ENCODE measurements at regions not wholly inside any gene's neighbourhood (a gene's known extent, or its start where the extent isn't known, plus 50 kb on each side); places are given as distances from the start of the nearest gene placed in this dataset.

DNA sequence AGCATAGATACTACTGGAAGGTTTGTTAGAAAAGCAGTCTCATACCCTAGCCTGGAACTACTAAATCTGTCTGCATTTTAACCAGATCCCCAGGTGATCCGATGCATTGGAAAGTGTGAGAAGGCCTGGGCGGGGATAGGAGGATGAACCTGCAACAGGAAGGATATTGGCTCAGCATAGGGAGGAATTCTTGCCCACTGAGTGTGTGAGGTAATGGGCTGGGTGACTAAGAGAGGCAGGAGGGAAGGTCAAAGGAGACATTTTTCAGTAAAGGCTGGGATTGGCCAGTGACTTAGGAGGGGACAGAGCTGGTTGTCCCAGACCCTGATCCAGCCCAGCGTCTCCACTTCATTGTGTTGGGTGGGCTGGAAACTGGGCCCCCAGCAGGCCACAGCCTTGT is 191.0 kb upstream of the LRFN2 start:
- Histone ChIP-seq H3K27ac (ENCODE audit: low read depth, low read length) (no peak overlapping the region), H3K4me1 (ENCODE audit: control insufficient read depth, insufficient read depth, low read length) (no peaks in the 10 kb centered on the region), H3K27me3 (ENCODE audit: control insufficient read depth, insufficient read depth, low read length, poor library complexity, severe bottlenecking) (no peaks in the 10 kb centered on the region), H3K4me3 (ENCODE audit: low read length) (no peak overlapping the region), H3K9me3 (ENCODE audit: control insufficient read depth, low read length) (no peaks in the 10 kb centered on the region), H3K9ac (ENCODE audit: extremely low read depth, low read length, poor library complexity, severe bottlenecking) (no peak overlapping the region), H3K36me3 (ENCODE audit: control insufficient read depth, insufficient read depth, low read length) (no peaks in the 10 kb centered on the region)
- no peak for DNase-seq
- Mint-ChIP-seq H3K36me3 (ENCODE audit: low read depth) (no peaks in the 10 kb centered on the region), H3K27ac (no peak overlapping the region), H3K27me3 (ENCODE audit: insufficient read depth) (peaks cover 2% of the 10 kb centered on the region), H3K4me3 (no peak overlapping the region), H3K4me1 (no peaks in the 10 kb centered on the region), H3K9me3 (no peaks in the 10 kb centered on the region)
- no peak for TF ChIP-seq CTCF (conservative IDR thresholded peaks at IDR 0.05)
- WGBS, 2 experiments (ENCODE audit: insufficient coverage in 1 of 2, insufficient read length in 1 of 2): 86 to 89% methylated on average over 3 of the region's 3 CpGs

GRCh38 chr6:40774932-40775331 is 187.8 kb upstream of the LRFN2 start:
- no peak overlapping the region for H3K27ac Mint-ChIP-seq
- 100% methylated on average over 1 of the region's 1 CpG; no CpG with 5 or more reads in 1 of the 2 experiments for WGBS, 2 experiments (ENCODE audit: insufficient coverage in 1 of 2, insufficient read length in 1 of 2)
- peaks cover 6% of the 10 kb centered on the region for H3K9me3 ChIP-seq (ENCODE audit: control insufficient read depth, low read length)

DNA sequence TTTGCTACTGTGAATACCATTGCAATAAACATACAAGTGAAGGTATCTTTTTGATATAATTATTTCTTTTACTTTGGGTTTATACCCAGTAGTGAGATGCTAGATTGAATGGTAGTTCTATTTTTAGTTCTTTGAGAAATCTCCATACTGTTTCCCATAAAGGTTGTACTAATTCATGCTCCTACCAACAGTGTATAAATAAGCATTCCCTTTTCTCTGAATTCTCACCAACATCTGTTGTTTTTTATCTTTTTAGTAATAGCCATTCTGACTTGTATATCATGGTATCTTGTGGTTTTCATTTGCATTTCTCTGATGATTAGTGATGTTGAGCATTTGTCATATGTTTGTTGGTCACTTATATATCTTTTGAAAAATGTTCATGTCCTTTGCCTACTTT is 183.6 kb upstream of the LRFN2 start:
- H3K9me3 Mint-ChIP-seq: no peaks in the 10 kb centered on the region
- peaks cover 11% of the 10 kb centered on the region for H3K27me3 Mint-ChIP-seq (ENCODE audit: insufficient read depth)
- Histone ChIP-seq H3K36me3 (ENCODE audit: control insufficient read depth, insufficient read depth, low read length) (no peaks in the 10 kb centered on the region), H3K4me3 (ENCODE audit: low read length) (no peak overlapping the region), H3K27ac (ENCODE audit: low read depth, low read length) (no peak overlapping the region), H3K4me1 (ENCODE audit: control insufficient read depth, insufficient read depth, low read length) (no peaks in the 10 kb centered on the region), H3K9me3 (ENCODE audit: control insufficient read depth, low read length) (peaks cover 6% of the 10 kb centered on the region), H3K27me3 (ENCODE audit: control insufficient read depth, insufficient read depth, low read length, poor library complexity, severe bottlenecking) (no peaks in the 10 kb centered on the region), H3K9ac (ENCODE audit: extremely low read depth, low read length, poor library complexity, severe bottlenecking) (no peak overlapping the region)
- no peak overlapping the region for H3K4me3 Mint-ChIP-seq
- no peak for TF ChIP-seq CTCF (conservative IDR thresholded peaks at IDR 0.05)
- H3K4me1 Mint-ChIP-seq: no peaks in the 10 kb centered on the region
- H3K36me3 Mint-ChIP-seq (ENCODE audit: low read depth): no peaks in the 10 kb centered on the region
- no peak overlapping the region for H3K27ac Mint-ChIP-seq
- no peak for DNase-seq

More at GRCh38 chr6:40774932-40775331, 187.8 kb upstream of the LRFN2 start:
- peaks cover 8% of the 10 kb centered on the region for H3K27me3 Mint-ChIP-seq (ENCODE audit: insufficient read depth)
- no peak overlapping the region for H3K4me3 Mint-ChIP-seq
- Histone ChIP-seq H3K9ac (ENCODE audit: extremely low read depth, low read length, poor library complexity, severe bottlenecking) (no peak overlapping the region), H3K4me3 (ENCODE audit: low read length) (no peak overlapping the region), H3K36me3 (ENCODE audit: control insufficient read depth, insufficient read depth, low read length) (no peaks in the 10 kb centered on the region), H3K4me1 (ENCODE audit: control insufficient read depth, insufficient read depth, low read length) (no peaks in the 10 kb centered on the region), H3K27me3 (ENCODE audit: control insufficient read depth, insufficient read depth, low read length, poor library complexity, severe bottlenecking) (no peaks in the 10 kb centered on the region), H3K27ac (ENCODE audit: low read depth, low read length) (no peak overlapping the region)
- DNase-seq: no peak
- H3K36me3 Mint-ChIP-seq (ENCODE audit: low read depth): no peaks in the 10 kb centered on the region
- no peaks in the 10 kb centered on the region for H3K9me3 Mint-ChIP-seq
- no peaks in the 10 kb centered on the region for H3K4me1 Mint-ChIP-seq
- TF ChIP-seq CTCF (conservative IDR thresholded peaks at IDR 0.05): peak; percentile 59
